PC-3 (cell line): ENCODE measurements at regions not wholly inside any gene's neighbourhood (a gene's known extent, or its start where the extent isn't known, plus 50 kb on each side); places are given as distances from the start of the nearest gene placed in this dataset.

Source experiments
- ATAC-seq: fragments of 200-7000 bp; cut with Tn5 transposase; 2 replicates; pipeline ENCODE4 v1.9.1; 2020; ENCODE audit warnings: mild to moderate bottlenecking, moderate library complexity
- BruUV-seq: library from RNA; stranded (reverse); fragments of 400-500 nt; replicated peaks from 2 replicates; lab custom pipeline; 2021; lab: Mats Ljungman, UMichigan
- CTCF ChIA-PET: fragments of 300-600 bp; sonication (Branson Sonifier 250); formaldehyde crosslinking; loops from one replicate; lab custom pipeline; 2022; ENCODE audit warnings: antibody characterized with exemption; lab: Charles Lee
- POLR2A ChIA-PET: fragments of 300-600 bp; sonication (Branson Sonifier 250); formaldehyde crosslinking; loops from one replicate; lab custom pipeline; 2022; ENCODE audit warnings: antibody characterized with exemption; ENCODE audit not compliant: unreplicated experiment; lab: Charles Lee
- DNase-seq: peaks from one replicate; pipeline ENCODE4 v3.0.0-alpha.2; 2015
- H2AFZ ChIP-seq: fragments of 300-600 bp; sonication (generic); 2 replicates; pipeline ENCODE4 v1.6.0; 2016; ENCODE audit warnings: antibody characterized with exemption, low read length
- H3F3A ChIP-seq: fragments of 300-600 bp; sonication (generic); one replicate; pipeline ENCODE4 v1.6.0; 2017; ENCODE audit warnings: antibody characterized with exemption, low read length, control low read depth, mild to moderate bottlenecking; ENCODE audit not compliant: unreplicated experiment
- H3K27ac ChIP-seq: fragments of 300-600 bp; sonication (generic); 2 replicates; pipeline ENCODE4 v1.5.1; 2016; ENCODE audit warnings: mild to moderate bottlenecking, low read length
- H3K27me3 ChIP-seq: fragments of 300-600 bp; sonication (generic); 2 replicates; pipeline ENCODE4 v1.6.1; 2016; ENCODE audit warnings: low read length, mixed read lengths
- H3K36me3 ChIP-seq: fragments of 300-600 bp; sonication (generic); 2 replicates; pipeline ENCODE4 v1.6.1; 2016; ENCODE audit warnings: low read depth, mixed run types, low read length, mixed read lengths
- H3K4me1 ChIP-seq: fragments of 300-600 bp; sonication (generic); 2 replicates; pipeline ENCODE4 v1.5.1; 2016; ENCODE audit warnings: low read length; ENCODE audit not compliant: insufficient read depth
- H3K4me2 ChIP-seq: fragments of 300-600 bp; sonication (generic); 2 replicates; pipeline ENCODE4 v1.6.0; 2016; ENCODE audit warnings: low read length
- H3K4me3 ChIP-seq: fragments of 300-600 bp; sonication (generic); 2 replicates; pipeline ENCODE4 v1.5.1; 2016; ENCODE audit warnings: mild to moderate bottlenecking, low read length, mixed read lengths
- H3K79me2 ChIP-seq: fragments of 300-600 bp; sonication (generic); 2 replicates; pipeline ENCODE4 v1.6.1; 2017; ENCODE audit warnings: low read length, mixed read lengths
- H3K9ac ChIP-seq: fragments of 300-600 bp; sonication (generic); 2 replicates; pipeline ENCODE4 v1.6.0; 2016; ENCODE audit warnings: mild to moderate bottlenecking, low read length
- H3K9me2 ChIP-seq: fragments of 300-600 bp; sonication (generic); replicated peaks from 2 replicates; pipeline ENCODE4 v1.6.1; 2016; ENCODE audit warnings: mixed run types, low read length, mixed read lengths
- H3K9me3 ChIP-seq: fragments of 300-600 bp; sonication (generic); 2 replicates; pipeline ENCODE4 v1.6.1; 2016; ENCODE audit warnings: low read length, mixed read lengths
- H4K20me1 ChIP-seq: fragments of 300-600 bp; sonication (generic); 2 replicates; pipeline ENCODE4 v1.6.1; 2016; ENCODE audit warnings: low read length, mixed read lengths
- EZH2 ChIP-seq: fragments of 300-600 bp; sonication (generic); IDR thresholded peaks from one replicate; pipeline ENCODE4 v1.6.1; 2017; ENCODE audit warnings: antibody characterized with exemption, mild to moderate bottlenecking, low read length; ENCODE audit not compliant: unreplicated experiment
- EZH2phosphoT487 ChIP-seq: fragments of 300-600 bp; sonication (generic); IDR thresholded peaks from 2 replicates; pipeline ENCODE4 v1.6.1; 2018; ENCODE audit warnings: mild to moderate bottlenecking, antibody characterized with exemption, low read length, borderline replicate concordance
- intact Hi-C: fragments of 100-400 bp; cut with micrococcal nuclease; formaldehyde crosslinking; loops from 2 replicates; pipeline ENCODE4 v1.9.0; 2023
- TF ChIP-seq, protein P1 (sequence below): fragments of 300-600 bp; sonication (generic); conservative IDR thresholded peaks from 2 replicates; pipeline ENCODE4 v1.5.1; 2017; ENCODE audit warnings: antibody characterized with exemption, low read depth, mild to moderate bottlenecking, low read length

DNA sequence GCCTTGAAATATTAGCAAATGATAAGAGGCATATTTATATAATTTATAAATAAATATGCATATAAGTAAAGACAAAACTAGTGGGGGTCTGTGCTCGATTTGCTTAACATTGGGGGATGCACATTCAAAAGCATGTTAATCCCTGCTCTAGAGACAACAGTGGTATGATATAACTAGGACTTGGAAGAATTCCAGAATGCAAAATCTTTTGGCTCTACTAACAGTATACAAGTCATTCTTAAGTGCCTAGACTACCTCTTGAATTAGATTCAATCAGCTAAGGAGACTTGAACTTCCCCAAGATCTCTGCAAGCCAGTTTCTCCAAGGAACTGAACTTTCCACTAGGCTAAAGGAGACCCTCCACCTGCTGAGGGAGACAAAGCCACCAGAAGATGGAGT, 282.7 kb upstream of the RORA start:
- TF ChIP-seq EZH2phosphoT487: no peak
- no peak for TF ChIP-seq EZH2
- TF ChIP-seq, protein P1, sequence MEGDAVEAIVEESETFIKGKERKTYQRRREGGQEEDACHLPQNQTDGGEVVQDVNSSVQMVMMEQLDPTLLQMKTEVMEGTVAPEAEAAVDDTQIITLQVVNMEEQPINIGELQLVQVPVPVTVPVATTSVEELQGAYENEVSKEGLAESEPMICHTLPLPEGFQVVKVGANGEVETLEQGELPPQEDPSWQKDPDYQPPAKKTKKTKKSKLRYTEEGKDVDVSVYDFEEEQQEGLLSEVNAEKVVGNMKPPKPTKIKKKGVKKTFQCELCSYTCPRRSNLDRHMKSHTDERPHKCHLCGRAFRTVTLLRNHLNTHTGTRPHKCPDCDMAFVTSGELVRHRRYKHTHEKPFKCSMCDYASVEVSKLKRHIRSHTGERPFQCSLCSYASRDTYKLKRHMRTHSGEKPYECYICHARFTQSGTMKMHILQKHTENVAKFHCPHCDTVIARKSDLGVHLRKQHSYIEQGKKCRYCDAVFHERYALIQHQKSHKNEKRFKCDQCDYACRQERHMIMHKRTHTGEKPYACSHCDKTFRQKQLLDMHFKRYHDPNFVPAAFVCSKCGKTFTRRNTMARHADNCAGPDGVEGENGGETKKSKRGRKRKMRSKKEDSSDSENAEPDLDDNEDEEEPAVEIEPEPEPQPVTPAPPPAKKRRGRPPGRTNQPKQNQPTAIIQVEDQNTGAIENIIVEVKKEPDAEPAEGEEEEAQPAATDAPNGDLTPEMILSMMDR: no peak
- POLR2A ChIA-PET: no interaction called here
- Histone ChIP-seq H3K27ac (no peak overlapping the region), H3K4me2 (no peak overlapping the region), H3K4me3 (no peak overlapping the region), H3K36me3 (no peaks in the 10 kb centered on the region), H3K9me2 (no peaks in the 10 kb centered on the region), H3K4me1 (no peaks in the 10 kb centered on the region), H2AFZ (no peak overlapping the region), H3K27me3 (peaks cover 23% of the 10 kb centered on the region), H3F3A (no peaks in the 10 kb centered on the region), H3K79me2 (no peaks in the 10 kb centered on the region), H3K9ac (no peak overlapping the region), H3K9me3 (no peaks in the 10 kb centered on the region), H4K20me1 (no peaks in the 10 kb centered on the region)
- no TSS peak for BruUV-seq
- ATAC-seq (no peak), DNase-seq (no peak)
- CTCF ChIA-PET: no interaction called here
- intact Hi-C loops: no loop called here

DNA sequence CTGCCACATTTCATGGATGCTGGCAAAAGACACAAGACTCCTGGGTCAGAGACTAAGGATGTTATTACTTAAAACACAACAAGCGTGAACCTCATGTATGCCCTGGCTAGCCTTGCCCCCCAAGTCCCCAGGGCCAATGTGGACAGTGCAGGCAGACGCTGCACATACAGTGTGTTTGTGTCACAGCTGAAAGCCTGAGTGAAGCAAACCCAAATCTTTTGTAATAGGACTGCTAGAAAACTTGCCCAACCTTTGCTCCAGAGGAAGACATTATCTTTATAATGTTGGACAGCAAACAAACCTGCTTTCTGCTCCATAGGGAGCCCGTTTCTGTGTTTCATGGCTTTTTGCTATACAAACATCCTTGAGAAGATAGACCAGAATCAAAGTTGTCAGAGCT, 282.0 kb upstream of the RORA start:
- CTCF ChIA-PET: no interaction called here
- intact Hi-C loops: no loop called here
- H3K79me2 ChIP-seq: no peaks in the 10 kb centered on the region
- no peak overlapping the region for H3K4me2 ChIP-seq
- TF ChIP-seq EZH2phosphoT487: no peak
- TF ChIP-seq, protein P1: no peak
- no peak for TF ChIP-seq EZH2
- no TSS peak for BruUV-seq
- no peak overlapping the region for H3K27ac ChIP-seq
- no peak overlapping the region for H3K4me3 ChIP-seq
- no peaks in the 10 kb centered on the region for H3F3A ChIP-seq
- no peak overlapping the region for H3K9ac ChIP-seq
- H3K9me3 ChIP-seq: no peaks in the 10 kb centered on the region
- H3K27me3 ChIP-seq: peaks cover 23% of the 10 kb centered on the region
- ATAC-seq: no peak
- no peaks in the 10 kb centered on the region for H4K20me1 ChIP-seq
- no peaks in the 10 kb centered on the region for H3K9me2 ChIP-seq
- POLR2A ChIA-PET: no interaction called here
- no peaks in the 10 kb centered on the region for H3K4me1 ChIP-seq
- no peak for DNase-seq
- no peak overlapping the region for H2AFZ ChIP-seq
- no peaks in the 10 kb centered on the region for H3K36me3 ChIP-seq

DNA sequence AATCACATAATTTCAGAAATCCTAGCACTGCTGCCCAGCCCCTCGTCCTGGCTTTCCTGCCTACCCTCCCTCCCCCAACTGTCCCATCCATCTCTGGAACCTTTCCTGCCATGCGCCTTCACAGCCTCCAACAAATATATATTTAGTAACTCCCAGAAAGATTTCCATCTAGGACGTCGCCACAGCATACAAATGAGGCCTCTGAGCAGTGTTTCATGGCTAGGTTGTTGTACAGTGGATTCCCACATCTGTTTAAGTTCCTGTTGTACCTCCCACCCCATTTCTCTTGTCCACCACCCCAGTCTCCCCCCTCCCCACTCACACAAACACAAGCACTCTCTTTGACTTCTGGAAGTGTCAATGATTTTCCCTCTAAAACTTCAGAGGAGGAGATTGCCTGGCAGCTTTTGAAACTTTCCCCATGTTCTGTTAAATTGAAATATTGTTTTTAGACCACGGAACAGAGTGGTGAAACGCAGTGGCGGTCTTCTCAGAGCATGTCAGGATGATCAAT, 280.3 kb upstream of the RORA start:
- no peaks in the 10 kb centered on the region for H3K9me2 ChIP-seq
- DNase-seq (no peak), ATAC-seq (no peak)
- POLR2A ChIA-PET: no interaction called here
- H3K4me3 ChIP-seq: no peak overlapping the region
- no peak overlapping the region for H3K9ac ChIP-seq
- H2AFZ ChIP-seq: no peak overlapping the region
- H3K36me3 ChIP-seq: no peaks in the 10 kb centered on the region
- H3K4me1 ChIP-seq: no peaks in the 10 kb centered on the region
- H3F3A ChIP-seq: no peaks in the 10 kb centered on the region
- intact Hi-C loops: no loop called here
- H3K27me3 ChIP-seq: peaks cover 23% of the 10 kb centered on the region
- CTCF ChIA-PET: no interaction called here
- TF ChIP-seq EZH2phosphoT487: no peak
- TF ChIP-seq, protein P1: no peak
- no peaks in the 10 kb centered on the region for H3K9me3 ChIP-seq
- no peak overlapping the region for H3K27ac ChIP-seq
- no peaks in the 10 kb centered on the region for H3K79me2 ChIP-seq
- H3K4me2 ChIP-seq: no peak overlapping the region
- no peaks in the 10 kb centered on the region for H4K20me1 ChIP-seq
- BruUV-seq: no TSS peak
